GM23338 (cell line): ENCODE measurements at regions not wholly inside any gene's neighbourhood (a gene's known extent, or its start where the extent isn't known, plus 50 kb on each side); places are given as distances from the start of the nearest gene placed in this dataset.
A peak's percentile ranks its signal among the peaks of the same experiment; 100 is the strongest.

Experiments used
- ATAC-seq: fragments of 200-7000 bp; cut with Tn5 transposase; 3 replicates; pipeline ENCODE4 v1.9.1; 2020
- DNase-seq: peaks from one replicate; pipeline ENCODE4 v3.0.0-alpha.2; 2015; ENCODE audit warnings: low spot score
- H2AFZ ChIP-seq: fragments of 200-600 bp; sonication (generic); 2 replicates; pipeline ENCODE4 v1.8.0; 2016; ENCODE audit warnings: antibody characterized with exemption, mild to moderate bottlenecking, moderate library complexity
- H3F3A ChIP-seq: fragments of 200-600 bp; sonication (generic); replicated peaks from 2 replicates; pipeline ENCODE4 v1.8.0; 2017; ENCODE audit warnings: antibody characterized with exemption, mixed run types, low read depth
- H3K27ac ChIP-seq: fragments of 200-600 bp; sonication (generic); 2 replicates; pipeline ENCODE4 v1.6.1; 2016; ENCODE audit warnings: low read depth
- H3K27me3 ChIP-seq: fragments of 200-600 bp; sonication (generic); 2 replicates; pipeline ENCODE4 v1.8.0; 2016; ENCODE audit warnings: mild to moderate bottlenecking, mixed run types, moderate library complexity; ENCODE audit not compliant: insufficient read depth
- H3K36me3 ChIP-seq: fragments of 200-600 bp; sonication (generic); 2 replicates; pipeline ENCODE4 v1.8.0; 2016; ENCODE audit warnings: mild to moderate bottlenecking; ENCODE audit not compliant: insufficient read depth
- H3K4me1 ChIP-seq: fragments of 200-600 bp; sonication (generic); 2 replicates; pipeline ENCODE4 v1.8.0; 2016; ENCODE audit warnings: mild to moderate bottlenecking, moderate library complexity; ENCODE audit not compliant: insufficient read depth
- H3K4me2 ChIP-seq: fragments of 200-600 bp; sonication (generic); 2 replicates; pipeline ENCODE4 v1.7.1; 2017; ENCODE audit warnings: mixed run types
- H3K4me3 ChIP-seq: fragments of 200-600 bp; sonication (generic); 2 replicates; pipeline ENCODE4 v1.6.1; 2016; ENCODE audit warnings: mixed run types
- H3K79me2 ChIP-seq: fragments of 200-600 bp; sonication (generic); replicated peaks from 2 replicates; pipeline ENCODE4 v1.8.0; 2017; ENCODE audit warnings: mild to moderate bottlenecking; ENCODE audit not compliant: insufficient read depth
- H3K9me2 ChIP-seq: fragments of 200-600 bp; sonication (generic); 2 replicates; pipeline ENCODE4 v1.8.0; 2017; ENCODE audit not compliant: insufficient read depth
- H4K20me1 ChIP-seq: fragments of 200-600 bp; sonication (generic); replicated peaks from 2 replicates; pipeline ENCODE4 v1.8.0; 2017; ENCODE audit warnings: mild to moderate bottlenecking; ENCODE audit not compliant: insufficient read depth
- H3K27ac Mint-ChIP-seq: 2 replicates; pipeline ENCODE4 v1.8.0; 2020; ENCODE audit warnings: inconsistent platforms, mild to moderate bottlenecking, moderate library complexity, mixed read lengths
- H3K27me3 Mint-ChIP-seq: 3 replicates; pipeline ENCODE4 v1.8.0; 2022; ENCODE audit warnings: low read depth, mild to moderate bottlenecking, moderate library complexity, mixed read lengths, inconsistent platforms; ENCODE audit not compliant: insufficient read depth, poor library complexity
- H3K36me3 Mint-ChIP-seq: 3 replicates; pipeline ENCODE4 v1.8.0; 2021; ENCODE audit warnings: low read depth, mild to moderate bottlenecking, inconsistent platforms, moderate library complexity, mixed read lengths
- H3K4me1 Mint-ChIP-seq: 3 replicates; pipeline ENCODE4 v1.8.0; 2020; ENCODE audit warnings: mild to moderate bottlenecking, inconsistent platforms, mixed read lengths
- H3K4me3 Mint-ChIP-seq: 3 replicates; pipeline ENCODE4 v1.8.0; 2021; ENCODE audit warnings: moderate library complexity, mild to moderate bottlenecking, inconsistent platforms, mixed read lengths
- H3K9me3 Mint-ChIP-seq: 3 replicates; pipeline ENCODE4 v1.8.0; 2020; ENCODE audit warnings: moderate library complexity, mild to moderate bottlenecking, inconsistent platforms, mixed read lengths
- CTCF ChIP-seq, 2 experiments: fragments of 200-600 bp in 1 of 2; sonication (generic) in 1 of 2; conservative IDR thresholded peaks; 2 replicates each; pipeline versions ENCODE4 v1.5.1 to v1.6.1; 2016 to 2017; ENCODE audit warnings: antibody characterized with exemption in 2 of 2, low read depth in 2 of 2, mild to moderate bottlenecking in 2 of 2, moderate library complexity in 1 of 2
- ETS1 ChIP-seq: IDR thresholded peaks from 2 replicates; pipeline ENCODE4 v1.6.1; 2016; ENCODE audit warnings: antibody characterized with exemption
- EZH2phosphoT487 ChIP-seq: fragments of 200-600 bp; sonication (generic); IDR thresholded peaks from one replicate; pipeline ENCODE4 v1.8.1; 2018; ENCODE audit warnings: antibody characterized with exemption; ENCODE audit not compliant: unreplicated experiment
- NANOG ChIP-seq: IDR thresholded peaks from 2 replicates; pipeline ENCODE4 v1.6.1; 2016; ENCODE audit warnings: antibody characterized with exemption, borderline replicate concordance
- POLR2AphosphoS5 ChIP-seq: IDR thresholded peaks from 2 replicates; pipeline ENCODE4 v1.6.1; 2016; ENCODE audit warnings: antibody characterized with exemption, low read depth
- REST ChIP-seq: IDR thresholded peaks from one replicate; pipeline ENCODE4 v1.6.1; 2018; ENCODE audit warnings: antibody characterized with exemption; ENCODE audit not compliant: unreplicated experiment
- STAT1 ChIP-seq: IDR thresholded peaks from one replicate; pipeline ENCODE4 v1.6.1; 2016; ENCODE audit warnings: antibody characterized with exemption; ENCODE audit not compliant: unreplicated experiment
- ZNF114 ChIP-seq: fragments of 250-450 bp; sonication (Bioruptor Pico); IDR thresholded peaks from 2 replicates; pipeline ENCODE4 v1.5.0; 2020; ENCODE audit warnings: mild to moderate bottlenecking, moderate library complexity
- ZNF331 ChIP-seq: fragments of 250-450 bp; sonication (Bioruptor Pico); IDR thresholded peaks from 2 replicates; pipeline ENCODE4 v1.5.0; 2020; ENCODE audit warnings: low read depth, mild to moderate bottlenecking, moderate library complexity

GRCh38 chr1:244139655-244140054 lies 88.6 kb downstream of the ZBTB18 start:
- Histone ChIP-seq H3K27ac (no peak overlapping the region), H3K27me3 (no peaks in the 10 kb centered on the region), H3K36me3 (no peaks in the 10 kb centered on the region), H3K4me3 (no peak overlapping the region), H3K4me1 (no peaks in the 10 kb centered on the region), H3K4me2 (no peak overlapping the region), H2AFZ (peak overlapping the region; percentile 90; the same call in 1 of the 2 replicates), H4K20me1 (no peaks in the 10 kb centered on the region), H3F3A (no peaks in the 10 kb centered on the region), H3K9me2 (peaks cover 10% of the 10 kb centered on the region; the same call in 1 of the 2 replicates), H3K79me2 (no peaks in the 10 kb centered on the region)
- H3K4me1 Mint-ChIP-seq, result peaks cover 5% of the 10 kb centered on the region
- no peaks in the 10 kb centered on the region for H3K9me3 Mint-ChIP-seq
- ATAC-seq (no peak), DNase-seq (no peak)
- no peak for TF ChIP-seq REST
- TF ChIP-seq ZNF114 (CRISPR knock-in tag), result no peak
- TF ChIP-seq EZH2phosphoT487, result no peak
- TF ChIP-seq NANOG, result no peak
- TF ChIP-seq POLR2AphosphoS5, result no peak
- no peak for TF ChIP-seq STAT1
- no peak for TF ChIP-seq ETS1
- no peak for TF ChIP-seq ZNF331 (CRISPR knock-in tag)
- no peak overlapping the region; the same call in 1 of the 2 replicates for H3K27ac Mint-ChIP-seq
- no peak overlapping the region for H3K4me3 Mint-ChIP-seq
- H3K27me3 Mint-ChIP-seq, result no peaks in the 10 kb centered on the region
- H3K36me3 Mint-ChIP-seq, result no peaks in the 10 kb centered on the region

GRCh38 chr1:244140420-244140819 lies 89.3 kb downstream of the ZBTB18 start:
- no peak overlapping the region for H2AFZ ChIP-seq
- H3K79me2 ChIP-seq, result no peaks in the 10 kb centered on the region
- Mint-ChIP-seq H3K27me3 (no peaks in the 10 kb centered on the region), H3K27ac (no peak overlapping the region), H3K36me3 (no peaks in the 10 kb centered on the region), H3K4me3 (no peak overlapping the region), H3K9me3 (no peaks in the 10 kb centered on the region), H3K4me1 (peaks cover 5% of the 10 kb centered on the region)
- ATAC-seq, result no peak
- peaks cover 16% of the 10 kb centered on the region; the same call in 1 of the 2 replicates for H3K9me2 ChIP-seq
- no peak for DNase-seq
- no peak overlapping the region for H3K4me3 ChIP-seq
- no peaks in the 10 kb centered on the region for H3K36me3 ChIP-seq
- no peak overlapping the region for H3K27ac ChIP-seq
- H3K4me1 ChIP-seq, result peaks cover 2% of the 10 kb centered on the region; the same call in 1 of the 2 replicates
- no peaks in the 10 kb centered on the region for H3K27me3 ChIP-seq
- H3K4me2 ChIP-seq, result no peak overlapping the region
- no peaks in the 10 kb centered on the region for H3F3A ChIP-seq
- no peaks in the 10 kb centered on the region for H4K20me1 ChIP-seq
- TF ChIP-seq CTCF (conservative IDR thresholded peaks at IDR 0.05; ENCODE audit: low read depth in 2 of 2) (no peak), EZH2phosphoT487 (no peak), REST (no peak), ZNF114 (CRISPR knock-in tag) (no peak)
